A673 (cell line): ENCODE measurements at regions not wholly inside any gene's neighbourhood (a gene's known extent, or its start where the extent isn't known, plus 50 kb on each side); places are given as distances from the start of the nearest gene placed in this dataset.

ENCODE experiments used
- BruUV-seq: library from RNA; stranded (reverse); fragments of 400-500 nt; replicated peaks from 2 replicates; lab custom pipeline; 2021; lab: Mats Ljungman, UMichigan
- CTCF ChIA-PET: fragments of 300-600 bp; sonication (Branson Sonifier 250); formaldehyde crosslinking; loops from one replicate; lab custom pipeline; 2022; ENCODE audit warnings: antibody characterized with exemption; lab: Charles Lee
- POLR2A ChIA-PET: fragments of 300-600 bp; sonication (Branson Sonifier 250); formaldehyde crosslinking; loops from one replicate; lab custom pipeline; 2022; ENCODE audit warnings: antibody characterized with exemption; ENCODE audit not compliant: low non-redundant PET; lab: Charles Lee
- DNase-seq: peaks from one replicate; pipeline ENCODE4 v3.0.0-alpha.2; 2015; ENCODE audit warnings: low spot score
- H3K27ac ChIP-seq: fragments of 200-600 bp; sonication (generic); 2 replicates; pipeline ENCODE4 v1.5.1; 2016; ENCODE audit warnings: mixed run types, low read depth, mild to moderate bottlenecking, mixed read lengths, antibody characterized with exemption, low read length; ENCODE audit not compliant: poor library complexity, severe bottlenecking
- H3K27me3 ChIP-seq: fragments of 200-600 bp; sonication (generic); replicated peaks from 2 replicates; pipeline ENCODE4 v1.6.1; 2017; ENCODE audit warnings: mixed run types, low read depth, mild to moderate bottlenecking, mixed read lengths, antibody characterized with exemption, low read length; ENCODE audit not compliant: insufficient read depth, poor library complexity
- H3K36me3 ChIP-seq: fragments of 200-600 bp; sonication (generic); 2 replicates; pipeline ENCODE4 v1.6.1; 2016; ENCODE audit warnings: mixed run types, mild to moderate bottlenecking, mixed read lengths, antibody characterized with exemption, low read length; ENCODE audit not compliant: insufficient read depth, poor library complexity, severe bottlenecking
- H3K4me1 ChIP-seq: fragments of 200-600 bp; sonication (generic); 2 replicates; pipeline ENCODE4 v1.6.1; 2017; ENCODE audit warnings: mixed run types, mild to moderate bottlenecking, mixed read lengths, antibody characterized with exemption, low read length; ENCODE audit not compliant: insufficient read depth, poor library complexity, severe bottlenecking
- H3K4me3 ChIP-seq: fragments of 200-600 bp; sonication (generic); 2 replicates; pipeline ENCODE4 v1.5.1; 2016; ENCODE audit warnings: low read depth, mixed run types, mild to moderate bottlenecking, mixed read lengths, low read length; ENCODE audit not compliant: poor library complexity, severe bottlenecking
- H3K9me3 ChIP-seq: fragments of 200-600 bp; sonication (generic); 2 replicates; pipeline ENCODE4 v1.6.1; 2016; ENCODE audit warnings: mixed run types, low read depth, mild to moderate bottlenecking, mixed read lengths, antibody characterized with exemption, low read length; ENCODE audit not compliant: poor library complexity, severe bottlenecking
- EZH2 ChIP-seq: fragments of 200-600 bp; sonication (generic); IDR thresholded peaks from 2 replicates; pipeline ENCODE4 v1.6.1; 2017; ENCODE audit warnings: borderline replicate concordance, low read depth, mild to moderate bottlenecking, mixed read lengths, antibody characterized with exemption, low read length; ENCODE audit not compliant: poor library complexity, severe bottlenecking
- intact Hi-C: fragments of 100-400 bp; cut with micrococcal nuclease; formaldehyde crosslinking; loops from one replicate; pipeline ENCODE4 v1.10.0; 2022; ENCODE audit not compliant: unreplicated experiment
- TF ChIP-seq, protein P1 (sequence below): fragments of 300-800, 200-600 bp; sonication (generic); conservative IDR thresholded peaks from 2 replicates; pipeline ENCODE4 v1.5.1; 2017; ENCODE audit warnings: low read depth, mild to moderate bottlenecking, antibody characterized with exemption, low read length, moderate library complexity, mixed read lengths

DNA sequence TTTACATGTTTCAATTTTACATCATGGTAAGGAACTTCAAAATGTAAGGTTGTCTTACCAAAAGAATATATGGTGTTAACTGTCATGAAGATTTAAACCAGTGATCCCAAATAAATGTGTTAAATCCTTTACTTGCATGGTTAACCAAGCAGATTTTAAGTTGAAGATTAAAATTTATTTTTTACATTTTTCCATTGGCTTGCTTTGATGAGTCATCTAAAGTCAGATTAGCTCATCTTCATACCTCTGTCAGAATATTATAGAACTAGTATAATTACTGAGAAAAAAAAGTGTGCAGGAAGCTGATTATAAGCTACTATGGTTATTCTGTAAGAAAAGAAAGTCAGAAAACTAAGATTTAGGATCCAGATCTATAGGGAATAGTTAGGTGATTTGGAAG, 95.3 kb upstream of the DPH5 start:
- Histone ChIP-seq H3K9me3 (no peaks in the 10 kb centered on the region), H3K4me3 (no peak overlapping the region), H3K27ac (no peak overlapping the region), H3K4me1 (no peaks in the 10 kb centered on the region), H3K27me3 (no peaks in the 10 kb centered on the region), H3K36me3 (no peaks in the 10 kb centered on the region)
- ChIA-PET POLR2A (interaction anchor here (0.5 kb wide), 1 partner anchor 22 kb away, joined by 3 read pairs; no protein-coding TSS in a partner anchor), CTCF (no interaction called here)
- no TSS peak for BruUV-seq
- TF ChIP-seq, protein P1, sequence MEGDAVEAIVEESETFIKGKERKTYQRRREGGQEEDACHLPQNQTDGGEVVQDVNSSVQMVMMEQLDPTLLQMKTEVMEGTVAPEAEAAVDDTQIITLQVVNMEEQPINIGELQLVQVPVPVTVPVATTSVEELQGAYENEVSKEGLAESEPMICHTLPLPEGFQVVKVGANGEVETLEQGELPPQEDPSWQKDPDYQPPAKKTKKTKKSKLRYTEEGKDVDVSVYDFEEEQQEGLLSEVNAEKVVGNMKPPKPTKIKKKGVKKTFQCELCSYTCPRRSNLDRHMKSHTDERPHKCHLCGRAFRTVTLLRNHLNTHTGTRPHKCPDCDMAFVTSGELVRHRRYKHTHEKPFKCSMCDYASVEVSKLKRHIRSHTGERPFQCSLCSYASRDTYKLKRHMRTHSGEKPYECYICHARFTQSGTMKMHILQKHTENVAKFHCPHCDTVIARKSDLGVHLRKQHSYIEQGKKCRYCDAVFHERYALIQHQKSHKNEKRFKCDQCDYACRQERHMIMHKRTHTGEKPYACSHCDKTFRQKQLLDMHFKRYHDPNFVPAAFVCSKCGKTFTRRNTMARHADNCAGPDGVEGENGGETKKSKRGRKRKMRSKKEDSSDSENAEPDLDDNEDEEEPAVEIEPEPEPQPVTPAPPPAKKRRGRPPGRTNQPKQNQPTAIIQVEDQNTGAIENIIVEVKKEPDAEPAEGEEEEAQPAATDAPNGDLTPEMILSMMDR: no peak
- no peak for TF ChIP-seq EZH2
- no peak for DNase-seq
- intact Hi-C loops: no loop called here

DNA sequence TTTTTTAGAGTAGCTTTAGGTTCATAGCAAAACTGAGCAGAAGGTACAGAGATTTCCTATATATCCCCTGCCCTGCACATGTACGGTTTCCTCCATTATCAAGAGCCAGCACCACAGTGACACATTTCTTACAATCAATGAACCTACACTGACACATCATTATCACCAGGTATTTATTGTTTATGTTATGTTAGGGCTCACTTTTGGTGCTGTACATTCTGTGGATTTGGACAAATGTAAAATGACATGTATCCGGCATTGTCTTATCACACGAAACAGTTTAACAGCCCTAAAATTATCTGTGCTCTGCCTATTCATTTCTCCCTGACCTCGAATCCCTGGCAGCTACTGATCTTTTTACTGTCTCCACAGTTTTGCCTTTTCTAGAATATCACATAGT, 93.7 kb upstream of the DPH5 start:
- no peak for TF ChIP-seq EZH2
- TF ChIP-seq, protein P1: no peak
- POLR2A ChIA-PET: no interaction called here
- DNase-seq: no peak
- H3K4me3 ChIP-seq: no peak overlapping the region
- CTCF ChIA-PET: no interaction called here
- BruUV-seq: no TSS peak
- no peaks in the 10 kb centered on the region for H3K36me3 ChIP-seq
- H3K27ac ChIP-seq: no peak overlapping the region
- H3K9me3 ChIP-seq: no peaks in the 10 kb centered on the region
- H3K4me1 ChIP-seq: no peaks in the 10 kb centered on the region
- intact Hi-C loops: no loop called here
- H3K27me3 ChIP-seq: no peaks in the 10 kb centered on the region

DNA sequence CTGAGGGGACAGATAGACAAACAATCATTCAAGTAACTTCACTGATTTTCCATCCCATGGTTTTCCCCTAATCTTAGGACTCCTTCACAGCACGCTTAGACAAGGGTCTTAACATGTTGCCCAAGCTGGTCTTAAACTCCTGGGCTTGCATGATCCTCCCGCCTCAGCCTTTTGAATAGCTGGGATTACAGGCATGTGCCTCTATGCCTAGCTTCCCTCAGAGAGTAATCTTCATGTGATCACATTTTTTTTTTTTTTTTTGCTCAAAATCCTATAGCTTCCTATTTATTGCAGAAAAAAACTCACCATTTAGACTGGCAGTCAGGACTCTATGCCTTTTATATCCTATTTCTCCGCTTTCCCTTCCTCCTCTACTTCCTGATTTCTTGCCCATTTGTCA, 90.4 kb upstream of the DPH5 start:
- ChIA-PET CTCF (no interaction called here), POLR2A (no interaction called here)
- no peaks in the 10 kb centered on the region for H3K27me3 ChIP-seq
- no peaks in the 10 kb centered on the region for H3K9me3 ChIP-seq
- no peaks in the 10 kb centered on the region for H3K36me3 ChIP-seq
- no TSS peak for BruUV-seq
- intact Hi-C loops: no loop called here
- DNase-seq: no peak
- no peak for TF ChIP-seq EZH2
- TF ChIP-seq, protein P1: no peak
- no peak overlapping the region for H3K4me3 ChIP-seq
- H3K4me1 ChIP-seq: no peaks in the 10 kb centered on the region
- H3K27ac ChIP-seq: no peak overlapping the region
